ENCODE measurements at regions not wholly inside any gene's neighbourhood (a gene's known extent, or its start where the extent isn't known, plus 50 kb on each side); places are given as distances from the start of the nearest gene placed in this dataset.
"Not testable (repeated sequence)": the region's sequence is repeated elsewhere in the genome, so short reads cannot be mapped to it uniquely, and the experiment has no call there.

DNA sequence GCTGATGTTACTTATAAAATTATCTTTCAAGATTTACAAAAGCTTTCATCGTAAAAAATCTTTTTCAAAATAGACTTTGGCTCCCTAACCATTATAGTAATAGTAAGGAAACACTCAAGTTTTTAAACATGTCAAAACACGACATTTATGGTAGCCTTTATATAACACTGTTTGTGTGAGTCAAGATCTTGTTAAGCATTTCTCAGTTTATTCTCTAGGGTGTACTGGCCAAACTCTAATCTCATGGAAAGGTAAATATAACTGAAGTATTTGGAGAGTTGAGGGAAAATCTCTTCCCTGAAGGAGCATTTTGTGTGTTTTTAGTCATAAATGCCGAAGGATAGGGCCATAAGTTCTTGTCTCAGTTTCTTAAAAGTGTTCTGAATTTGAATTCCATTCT lies 790.9 kb upstream of the NCAM2 start:
- in situ Hi-C loops (cut with MboI; ENCODE audit: low pct_unique_long_range_greater_than_20kb, low sequenced_read_pairs), result no loop called here
- no peak for DNase-seq

DNA sequence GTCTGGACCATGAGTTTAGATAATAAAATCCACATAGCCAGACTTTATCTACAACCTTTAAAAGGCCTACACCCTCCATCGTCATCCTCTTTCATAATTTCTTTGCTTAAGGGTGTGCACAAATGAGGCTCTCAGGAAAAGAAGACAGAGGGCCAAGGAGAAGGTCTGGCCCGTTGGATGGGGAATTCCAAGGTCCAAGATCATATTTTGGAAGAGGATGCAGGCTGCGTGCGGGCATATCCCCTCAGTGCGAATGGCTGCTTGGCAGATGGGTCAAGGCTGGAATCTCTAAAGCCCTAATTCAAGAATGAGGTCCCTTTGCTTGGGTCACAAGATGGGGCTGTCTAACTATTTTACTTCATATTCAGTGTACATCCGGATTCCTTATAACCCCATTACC lies 782.2 kb upstream of the NCAM2 start:
- in situ Hi-C loops (cut with MboI; ENCODE audit: low pct_unique_long_range_greater_than_20kb, low sequenced_read_pairs), result no loop called here
- DNase-seq, result no peak

DNA sequence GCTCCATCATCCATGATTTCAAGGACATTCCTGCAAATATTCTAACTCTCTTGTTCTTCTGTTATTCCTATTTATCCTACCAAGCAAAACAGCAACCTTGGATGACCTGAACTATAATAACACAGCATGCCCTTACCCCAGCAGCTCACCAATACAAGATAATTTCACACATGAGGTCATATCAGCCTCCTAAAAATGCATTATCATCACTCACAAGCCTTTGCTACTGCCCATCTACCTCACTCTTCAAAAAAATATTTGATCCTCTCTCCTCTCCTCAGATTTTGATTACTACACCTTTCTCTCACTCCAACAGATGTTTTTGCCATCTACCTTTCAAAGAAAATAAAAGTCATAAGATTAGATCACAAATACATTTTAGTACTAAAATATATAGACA lies 777.6 kb upstream of the NCAM2 start:
- in situ Hi-C loops (cut with MboI; ENCODE audit: low pct_unique_long_range_greater_than_20kb, low sequenced_read_pairs), result no loop called here
- DNase-seq, result no peak

DNA sequence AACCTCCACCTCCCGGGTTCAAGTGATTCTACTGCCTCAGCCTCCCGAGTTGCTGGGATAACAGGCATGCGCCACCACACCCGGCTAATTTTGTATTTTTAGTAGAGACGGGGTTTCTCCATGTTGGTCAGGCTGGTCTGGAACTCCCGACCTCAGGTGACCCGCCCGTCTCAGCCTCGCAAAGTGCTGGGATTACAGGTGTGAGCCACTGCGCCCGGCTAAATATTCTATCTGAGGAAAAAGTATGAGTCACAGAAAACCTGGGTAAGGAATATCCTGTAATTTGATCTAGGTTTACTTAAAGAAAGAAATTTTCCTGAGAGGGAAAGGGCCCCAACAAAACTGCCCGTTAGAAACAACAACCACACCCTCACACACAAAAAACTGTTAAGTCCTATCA lies 776.2 kb upstream of the NCAM2 start:
- DNase-seq; in situ Hi-C loops (cut with MboI; ENCODE audit: low pct_unique_long_range_greater_than_20kb, low sequenced_read_pairs): not testable (repeated sequence)

DNA sequence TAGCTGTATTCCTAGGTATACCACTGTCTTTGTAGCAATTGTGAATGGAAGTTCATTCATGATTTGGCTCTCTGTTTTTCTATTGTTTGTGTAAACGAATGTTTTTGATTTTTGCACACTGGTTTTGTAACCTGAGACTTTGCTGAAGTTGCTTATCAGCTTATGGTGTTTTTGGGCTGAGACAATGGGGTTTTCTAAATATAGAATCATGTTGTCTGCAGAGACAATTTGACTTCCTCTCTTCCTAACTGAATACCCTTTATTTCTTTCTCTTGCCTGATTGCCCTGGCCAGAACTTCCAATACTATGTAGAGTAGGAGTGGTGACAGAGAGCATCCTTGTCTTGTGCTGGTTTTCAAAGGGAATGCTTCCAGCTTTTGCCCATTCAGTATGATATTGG lies 761.6 kb upstream of the NCAM2 start:
- not testable (repeated sequence) for DNase-seq

DNA sequence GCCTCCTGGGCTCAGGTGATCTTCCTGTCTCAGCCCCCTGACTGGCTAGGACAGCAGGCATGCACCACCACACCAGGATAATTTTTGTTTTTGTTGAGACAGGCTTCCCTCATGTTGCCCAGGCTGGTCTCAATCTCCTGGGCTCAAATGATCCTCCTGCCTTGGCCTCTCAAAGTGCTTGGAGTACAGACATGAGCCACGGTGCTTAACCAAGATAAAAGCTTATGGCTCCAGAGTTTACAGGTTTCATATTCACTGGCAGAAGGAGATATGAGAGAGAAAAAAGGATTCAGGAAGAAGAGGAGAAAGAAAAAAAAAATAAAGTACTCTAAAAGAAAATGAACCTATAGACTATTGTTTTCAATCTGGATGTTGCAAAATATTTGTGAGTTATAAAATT lies 748.8 kb upstream of the NCAM2 start:
- in situ Hi-C loops (cut with MboI; ENCODE audit: low pct_unique_long_range_greater_than_20kb, low sequenced_read_pairs), result no loop called here
- no peak for DNase-seq

More for the DNA sequence above, 761.6 kb upstream of the NCAM2 start:
- in situ Hi-C loops (cut with MboI; ENCODE audit: low pct_unique_long_range_greater_than_20kb, low sequenced_read_pairs), result not testable (repeated sequence)

DNA sequence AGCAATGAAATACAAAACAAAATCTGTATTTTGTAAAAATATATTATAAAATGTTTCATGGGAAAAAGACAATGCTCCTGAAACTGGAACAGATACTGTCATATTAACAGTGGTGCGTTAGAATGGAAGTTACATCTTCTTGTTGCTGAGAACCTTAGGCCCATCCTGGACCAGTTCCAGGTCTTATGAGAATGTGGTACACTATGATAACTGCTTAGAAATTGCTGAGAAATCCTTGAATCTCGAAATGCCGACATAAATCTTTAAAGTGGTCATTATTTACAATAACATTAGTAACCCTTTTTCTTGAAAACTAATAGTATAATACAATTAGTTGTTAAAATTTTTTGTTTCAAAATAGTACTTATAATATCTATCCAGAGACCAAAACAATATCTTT lies 747.9 kb upstream of the NCAM2 start:
- in situ Hi-C loops (cut with MboI; ENCODE audit: low pct_unique_long_range_greater_than_20kb, low sequenced_read_pairs), result no loop called here

DNA sequence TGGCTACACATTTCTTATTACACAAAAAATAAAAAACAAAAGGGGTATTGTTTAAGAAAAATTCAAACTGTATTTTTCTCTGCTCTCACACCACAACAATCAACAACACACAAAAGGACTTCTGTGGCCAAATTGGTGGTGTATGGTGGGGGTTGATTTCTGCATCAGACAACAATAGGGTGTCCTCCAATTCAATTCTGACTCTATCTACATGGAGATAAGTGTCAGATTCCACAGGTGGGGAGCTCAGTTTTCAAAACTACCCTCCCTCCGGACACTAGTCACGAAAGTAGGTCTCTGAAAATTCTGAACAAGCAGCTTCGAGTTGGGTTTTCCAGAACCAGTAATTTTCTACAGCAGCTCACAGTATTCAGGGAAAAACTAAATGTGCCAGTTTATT lies 744.9 kb upstream of the NCAM2 start:
- DNase-seq, result no peak
- in situ Hi-C loops (cut with MboI; ENCODE audit: low pct_unique_long_range_greater_than_20kb, low sequenced_read_pairs), result no loop called here

More for the DNA sequence above, 747.9 kb upstream of the NCAM2 start:
- no peak for DNase-seq

DNA sequence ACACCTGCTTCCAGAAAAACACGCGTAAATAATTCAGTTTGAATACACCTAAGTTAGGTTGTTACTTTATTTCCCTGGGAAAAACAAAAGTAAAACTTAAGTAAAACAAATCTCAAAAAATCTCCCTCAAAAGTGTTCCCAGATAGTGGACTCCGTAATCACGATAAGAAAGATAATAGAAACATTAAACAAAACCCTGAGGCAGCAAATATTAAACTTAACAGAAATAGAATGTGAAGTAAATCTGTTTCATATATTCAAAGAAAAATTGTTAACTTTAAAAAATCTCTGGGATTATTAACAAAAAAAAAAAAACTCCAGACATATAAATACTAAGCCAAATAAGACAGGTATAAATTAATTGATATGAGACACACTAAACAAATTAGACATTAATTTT lies 743.2 kb upstream of the NCAM2 start:
- DNase-seq, result no peak
- in situ Hi-C loops (cut with MboI; ENCODE audit: low pct_unique_long_range_greater_than_20kb, low sequenced_read_pairs), result no loop called here

DNA sequence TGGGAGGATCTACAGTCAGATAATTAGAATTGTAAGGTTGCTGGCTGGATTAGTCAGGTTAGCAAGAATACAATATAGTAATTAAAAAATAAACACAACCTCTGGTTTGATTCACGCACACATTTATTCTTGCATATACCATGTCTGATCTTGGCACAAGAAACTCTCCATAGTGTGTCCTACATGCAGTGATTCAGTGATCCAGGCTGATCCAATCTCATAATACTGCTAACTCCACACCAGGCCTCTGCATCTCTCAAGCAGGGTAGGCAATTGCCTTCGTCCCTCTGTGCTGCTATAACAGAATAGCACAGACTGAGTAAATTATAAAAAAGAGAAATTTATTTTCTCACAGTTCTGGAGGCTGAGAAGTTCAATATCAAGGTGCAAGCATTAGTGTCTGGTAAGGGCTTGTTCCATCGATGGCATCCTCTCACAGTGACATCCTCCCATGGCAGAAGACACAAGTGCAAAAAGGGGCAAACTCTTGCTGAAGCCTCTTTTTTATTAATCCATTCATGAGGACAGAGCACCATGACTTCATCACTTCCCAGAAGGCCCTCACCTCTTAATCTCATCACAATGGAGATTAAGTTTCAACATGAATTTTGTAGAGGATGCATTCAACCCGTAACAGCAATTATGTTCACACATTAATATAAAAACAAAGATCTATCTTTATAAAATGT lies 741.0 kb upstream of the NCAM2 start:
- in situ Hi-C loops (cut with MboI; ENCODE audit: low pct_unique_long_range_greater_than_20kb, low sequenced_read_pairs), result no loop called here
- peak; percentile 82 for DNase-seq

DNA sequence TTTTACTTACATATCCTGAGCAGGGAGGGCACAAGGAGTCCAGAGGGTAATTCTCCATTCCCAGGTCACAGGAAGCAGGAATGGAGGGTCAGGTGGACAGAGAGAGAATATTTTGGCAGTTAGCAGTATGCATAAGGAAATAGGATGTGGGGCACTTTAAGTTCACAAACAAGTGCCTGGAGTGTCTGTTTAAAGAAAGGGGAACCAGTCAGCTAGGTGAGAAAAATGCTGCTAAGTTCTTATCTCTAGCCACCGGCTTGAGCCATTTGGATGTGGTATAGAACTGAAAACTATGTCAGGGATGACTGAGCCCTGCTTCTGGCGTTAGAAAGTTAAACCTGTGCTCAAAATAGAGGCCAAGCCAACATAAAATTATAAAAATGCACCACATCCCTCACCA lies 739.7 kb upstream of the NCAM2 start:
- DNase-seq, result peak; percentile 96
- in situ Hi-C loops (cut with MboI; ENCODE audit: low pct_unique_long_range_greater_than_20kb, low sequenced_read_pairs), result no loop called here

DNA sequence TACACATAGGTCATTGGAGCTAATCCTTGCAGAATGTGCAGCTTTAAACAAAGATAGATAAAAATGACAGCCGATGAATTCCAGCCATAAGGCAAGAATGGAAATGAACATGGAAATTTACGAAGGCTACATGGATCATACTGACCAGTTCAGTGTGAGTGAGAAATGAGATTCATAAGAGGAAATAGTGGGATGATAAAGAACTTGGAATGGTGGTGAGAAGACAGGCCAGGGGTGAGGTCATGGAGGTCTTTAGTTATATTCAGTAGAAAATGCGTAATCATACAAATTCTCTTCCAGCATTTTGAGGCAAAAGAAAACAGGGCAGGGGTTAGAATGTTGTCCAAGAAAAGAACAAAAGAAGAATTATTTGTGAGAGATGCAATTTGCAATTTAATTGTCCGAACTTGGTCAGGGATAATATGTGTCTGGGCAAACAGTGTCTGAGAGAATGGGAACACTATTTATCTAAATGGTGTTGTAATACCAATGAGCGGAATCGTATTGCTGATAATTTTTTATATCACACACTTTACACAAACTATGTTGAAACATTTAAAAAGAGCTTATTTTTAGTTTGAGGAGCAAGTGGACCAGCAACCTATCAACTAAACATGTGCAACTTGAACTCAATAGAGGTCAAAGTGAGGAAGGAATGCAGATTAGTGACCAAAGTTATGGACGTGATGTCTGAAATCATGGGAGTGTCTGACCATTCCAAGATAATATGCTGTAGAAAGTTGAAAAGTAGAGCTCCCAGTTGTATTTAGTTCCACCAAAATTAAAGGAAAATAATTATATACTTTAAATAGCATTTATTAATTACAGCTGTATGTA lies 739.0 kb upstream of the NCAM2 start:
- in situ Hi-C loops (cut with MboI; ENCODE audit: low pct_unique_long_range_greater_than_20kb, low sequenced_read_pairs), result no loop called here
- no peak for DNase-seq

DNA sequence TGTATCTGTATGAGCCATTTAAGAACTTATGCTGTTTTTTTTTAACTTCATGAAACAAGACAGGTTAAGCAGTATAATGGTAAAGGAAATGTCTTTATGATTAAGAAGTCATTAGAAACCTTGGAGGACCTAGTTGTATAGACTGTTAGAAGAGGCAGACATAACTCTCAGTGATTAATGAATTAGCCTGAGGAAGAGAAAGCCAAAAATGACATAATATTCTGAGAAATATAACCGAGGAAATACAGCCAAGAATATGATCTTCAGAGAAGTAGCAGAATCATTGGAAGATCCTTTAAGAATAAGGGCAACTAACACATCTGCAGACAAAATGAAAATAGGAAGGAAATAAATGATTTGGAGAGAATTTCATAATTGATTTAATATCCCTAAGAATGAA lies 738.1 kb upstream of the NCAM2 start:
- DNase-seq, result no peak
- in situ Hi-C loops (cut with MboI; ENCODE audit: low pct_unique_long_range_greater_than_20kb, low sequenced_read_pairs), result no loop called here

DNA sequence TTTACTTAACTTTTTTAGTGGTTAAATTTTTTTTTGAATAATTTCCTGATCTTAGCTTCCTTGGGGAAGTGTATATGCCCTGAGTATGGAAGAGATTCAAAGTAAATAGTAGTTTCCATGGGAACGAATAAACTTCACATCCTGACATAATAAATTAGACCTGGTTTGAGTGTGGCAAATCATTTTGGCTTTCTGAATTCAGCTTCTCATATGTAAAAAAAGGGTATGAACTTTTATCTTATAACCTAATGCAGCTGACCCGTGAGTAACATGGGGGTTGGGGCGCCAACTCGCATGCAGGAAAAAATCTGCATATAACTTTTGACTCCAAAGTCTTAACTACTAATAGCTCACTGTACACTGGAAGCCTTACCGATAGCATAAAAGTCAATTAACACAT lies 736.8 kb upstream of the NCAM2 start:
- in situ Hi-C loops (cut with MboI; ENCODE audit: low pct_unique_long_range_greater_than_20kb, low sequenced_read_pairs), result no loop called here
- no peak for DNase-seq

DNA sequence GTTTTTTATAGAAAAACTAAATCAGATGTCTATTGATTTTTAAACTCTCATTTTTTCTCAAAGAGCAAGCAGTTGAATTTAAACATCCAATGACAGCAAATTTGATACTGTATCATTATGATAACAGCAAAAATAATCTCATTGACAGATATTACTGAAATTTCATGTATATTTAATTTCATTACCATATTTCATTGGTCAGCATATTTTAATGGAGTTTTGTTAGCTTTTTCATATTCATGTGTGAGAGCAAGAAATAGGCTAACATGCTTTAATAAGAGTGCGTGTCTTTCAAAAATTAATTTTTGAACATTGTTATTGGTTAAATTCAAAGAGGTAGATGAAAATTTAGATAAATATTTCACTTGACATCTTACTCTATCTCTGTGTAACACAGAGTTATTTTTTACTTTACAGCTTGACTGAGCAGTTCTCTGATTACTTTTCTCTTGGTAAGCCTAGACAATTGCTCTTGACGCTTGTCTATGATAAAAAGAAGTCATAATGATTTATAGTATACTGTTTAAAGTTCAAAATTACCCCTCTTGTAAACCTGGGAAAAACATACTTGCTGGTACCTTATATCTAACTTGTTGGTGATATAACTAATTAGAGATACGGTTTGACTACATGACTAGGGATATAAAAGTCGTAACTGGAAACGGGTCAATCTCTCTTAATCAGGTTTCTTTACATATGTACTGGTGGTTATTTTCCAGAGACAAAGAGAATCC lies 732.3 kb upstream of the NCAM2 start:
- in situ Hi-C loops (cut with MboI; ENCODE audit: low pct_unique_long_range_greater_than_20kb, low sequenced_read_pairs), result no loop called here
- DNase-seq, result no peak

DNA sequence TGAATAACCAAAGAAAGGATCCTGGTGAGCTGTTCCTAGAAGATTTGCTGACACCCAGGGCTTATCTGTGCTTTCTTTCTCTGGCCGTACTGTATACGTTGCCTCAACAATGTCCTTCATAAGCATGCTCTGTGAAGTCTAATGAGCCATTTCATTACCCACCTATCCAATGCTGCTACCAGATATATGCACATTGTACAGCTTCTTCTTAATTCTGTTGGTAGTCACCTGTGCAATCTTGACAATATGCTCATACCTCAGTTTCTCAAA lies 731.8 kb upstream of the NCAM2 start:
- in situ Hi-C loops (cut with MboI; ENCODE audit: low pct_unique_long_range_greater_than_20kb, low sequenced_read_pairs), result no loop called here
- DNase-seq, result no peak

DNA sequence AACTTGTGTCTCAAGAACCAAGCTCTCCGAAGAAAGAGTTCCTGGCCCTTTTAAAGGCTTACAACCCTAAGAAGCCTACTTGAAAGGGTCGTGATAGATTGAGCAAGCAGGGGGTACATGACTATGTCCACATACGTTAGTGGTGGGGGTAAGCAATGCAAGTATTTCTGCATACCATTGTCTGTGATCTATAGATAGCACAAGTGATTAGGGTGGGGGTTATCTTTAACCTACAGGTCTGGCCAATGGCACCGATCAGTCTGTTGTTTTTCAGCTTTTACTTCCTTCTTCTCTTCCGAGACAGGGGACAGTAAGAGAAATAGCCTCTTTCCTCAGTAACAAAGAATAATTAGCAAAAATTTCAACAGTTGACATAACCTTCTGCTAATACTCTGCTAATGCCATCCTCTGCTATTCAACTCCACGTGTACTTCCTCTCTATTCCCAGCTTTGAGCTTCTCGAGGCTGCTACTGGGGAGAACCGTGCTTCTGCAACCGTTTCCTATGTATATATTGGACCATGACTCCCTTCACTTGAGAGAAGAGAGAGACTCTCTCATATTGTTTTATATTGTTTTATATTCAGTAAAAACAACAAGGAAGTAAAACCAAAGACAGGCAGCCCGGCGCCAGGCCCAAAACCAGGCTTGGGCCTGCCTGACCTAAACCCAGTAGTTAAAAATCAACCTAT lies 727.7 kb upstream of the NCAM2 start:
- in situ Hi-C loops (cut with MboI; ENCODE audit: low pct_unique_long_range_greater_than_20kb, low sequenced_read_pairs), result no loop called here
- peak; percentile 73 for DNase-seq

DNA sequence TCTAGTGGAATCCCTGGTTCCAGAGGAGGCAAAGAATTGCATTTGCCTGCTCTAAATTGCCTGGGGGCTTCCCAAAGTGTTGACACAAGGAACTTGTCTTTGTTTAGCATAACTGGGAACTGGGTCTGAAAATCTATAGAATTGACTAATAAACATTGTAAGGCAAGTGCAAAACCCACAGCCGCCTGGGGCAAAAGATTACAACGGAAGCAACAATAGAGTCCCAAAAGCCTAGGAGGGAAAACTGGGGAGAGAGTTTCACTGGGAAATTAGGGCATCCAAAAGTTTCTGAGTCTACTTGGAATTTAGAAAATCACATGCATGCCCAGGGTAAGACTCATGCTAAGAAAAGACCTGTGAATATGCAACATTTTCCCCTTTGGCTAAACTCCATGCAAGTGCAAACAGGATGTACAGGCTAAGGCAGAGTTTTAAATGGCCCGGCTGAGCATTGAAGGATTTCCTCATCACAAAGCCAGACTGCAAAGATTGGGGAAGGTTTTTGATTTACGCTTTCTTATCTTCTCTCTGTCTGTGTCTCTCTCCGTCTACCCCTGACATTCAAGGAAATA lies 725.3 kb upstream of the NCAM2 start:
- in situ Hi-C loops (cut with MboI; ENCODE audit: low pct_unique_long_range_greater_than_20kb, low sequenced_read_pairs), result no loop called here
- no peak for DNase-seq

DNA sequence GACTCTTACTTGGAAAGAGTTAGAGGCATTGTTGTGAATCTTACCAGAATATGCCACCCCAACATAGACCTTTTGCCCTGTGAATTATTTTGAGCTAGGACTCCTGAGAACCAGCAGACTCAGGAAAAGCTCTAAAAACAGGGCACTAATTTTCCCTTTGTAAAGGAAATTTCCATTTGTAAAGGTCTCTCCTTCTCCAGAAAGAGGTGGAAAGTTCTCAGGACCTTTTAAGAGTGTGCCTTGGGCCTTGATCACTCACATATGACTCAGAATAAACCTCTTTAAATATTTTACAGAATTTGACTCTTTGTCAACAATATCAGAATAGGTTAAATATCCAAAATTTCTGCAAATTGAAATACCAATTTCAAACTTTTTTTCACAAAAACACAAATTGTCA lies 721.8 kb upstream of the NCAM2 start:
- in situ Hi-C loops (cut with MboI; ENCODE audit: low pct_unique_long_range_greater_than_20kb, low sequenced_read_pairs), result no loop called here
- DNase-seq, result no peak

DNA sequence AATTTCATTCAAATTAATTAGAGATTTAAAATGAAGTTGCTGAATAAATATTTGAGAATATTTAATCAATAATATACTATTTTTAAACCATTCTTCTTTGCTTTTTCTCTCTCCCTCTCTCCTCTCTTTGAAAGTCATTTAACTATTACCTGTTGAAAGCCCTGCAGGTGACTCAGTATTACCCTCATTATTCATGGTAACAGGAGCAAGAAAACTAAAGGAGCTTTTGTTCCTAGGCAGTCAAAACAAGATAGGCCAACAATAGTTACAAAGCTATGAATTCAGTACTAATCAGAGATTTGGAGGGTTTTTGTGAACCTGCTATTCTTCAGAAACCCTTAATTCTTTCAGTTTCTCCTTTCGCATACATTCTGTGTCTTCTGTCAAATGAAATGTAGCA lies 721.3 kb upstream of the NCAM2 start:
- in situ Hi-C loops (cut with MboI; ENCODE audit: low pct_unique_long_range_greater_than_20kb, low sequenced_read_pairs), result no loop called here
- no peak for DNase-seq
